ENCODE measurements at regions not wholly inside any gene's neighbourhood (a gene's known extent, or its start where the extent isn't known, plus 50 kb on each side); places are given as distances from the start of the nearest gene placed in this dataset.

DNA sequence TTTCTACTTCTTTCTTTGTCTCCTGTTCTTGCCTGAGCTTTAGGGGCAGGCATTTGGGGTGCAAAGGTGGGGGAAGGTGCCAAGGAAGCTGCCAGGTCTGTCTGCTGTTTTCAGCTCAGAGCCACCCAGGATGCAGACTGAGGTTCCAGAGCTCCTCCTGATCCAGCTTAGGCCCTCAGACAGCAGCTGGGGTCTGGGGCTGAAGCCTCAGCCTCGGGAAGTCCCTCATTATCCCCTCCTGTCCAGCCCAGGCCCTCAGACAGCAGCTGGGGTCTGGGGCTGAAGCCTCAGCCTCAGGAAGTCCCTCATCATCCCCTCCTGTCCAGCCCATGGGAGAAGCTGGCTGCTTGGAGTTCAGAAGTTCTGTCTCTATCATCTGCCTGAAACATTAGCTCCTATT, 257.7 kb upstream of the CSF3R start:
- TF ChIP-seq, protein P1, sequence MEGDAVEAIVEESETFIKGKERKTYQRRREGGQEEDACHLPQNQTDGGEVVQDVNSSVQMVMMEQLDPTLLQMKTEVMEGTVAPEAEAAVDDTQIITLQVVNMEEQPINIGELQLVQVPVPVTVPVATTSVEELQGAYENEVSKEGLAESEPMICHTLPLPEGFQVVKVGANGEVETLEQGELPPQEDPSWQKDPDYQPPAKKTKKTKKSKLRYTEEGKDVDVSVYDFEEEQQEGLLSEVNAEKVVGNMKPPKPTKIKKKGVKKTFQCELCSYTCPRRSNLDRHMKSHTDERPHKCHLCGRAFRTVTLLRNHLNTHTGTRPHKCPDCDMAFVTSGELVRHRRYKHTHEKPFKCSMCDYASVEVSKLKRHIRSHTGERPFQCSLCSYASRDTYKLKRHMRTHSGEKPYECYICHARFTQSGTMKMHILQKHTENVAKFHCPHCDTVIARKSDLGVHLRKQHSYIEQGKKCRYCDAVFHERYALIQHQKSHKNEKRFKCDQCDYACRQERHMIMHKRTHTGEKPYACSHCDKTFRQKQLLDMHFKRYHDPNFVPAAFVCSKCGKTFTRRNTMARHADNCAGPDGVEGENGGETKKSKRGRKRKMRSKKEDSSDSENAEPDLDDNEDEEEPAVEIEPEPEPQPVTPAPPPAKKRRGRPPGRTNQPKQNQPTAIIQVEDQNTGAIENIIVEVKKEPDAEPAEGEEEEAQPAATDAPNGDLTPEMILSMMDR (conservative IDR thresholded peaks at IDR 0.05): no peak
- no peak for TF ChIP-seq ZFX (IDR thresholded peaks at IDR 0.05)

All from C4-2B (cell line).